Keratinocyte (primary cell): ENCODE measurements at regions not wholly inside any gene's neighbourhood (a gene's known extent, or its start where the extent isn't known, plus 50 kb on each side); places are given as distances from the start of the nearest gene placed in this dataset.

Experiments
- EZH2 ChIP-seq: IDR thresholded peaks from one replicate; pipeline ENCODE4 v1.6.1; 2012; ENCODE audit warnings: inconsistent platforms, mild to moderate bottlenecking, low read length, moderate library complexity
- TF ChIP-seq, protein P1 (sequence below), 3 experiments: IDR thresholded peaks in 1 of 3; conservative IDR thresholded peaks in 1 of 3; optimal IDR thresholded peaks in 1 of 3; 2 replicates in 2 of 3; 3 replicates in 1 of 3; pipeline versions ENCODE3 to v1.5.1; 2011; ENCODE audit warnings: low read length in 3 of 3, mild to moderate bottlenecking in 3 of 3, moderate library complexity in 2 of 3, control low read depth in 1 of 3, inconsistent platforms in 1 of 3; ENCODE audit not compliant: insufficient read depth in 2 of 3; ENCODE audit errors: extremely low read depth in 1 of 3

- TF ChIP-seq, protein P1, sequence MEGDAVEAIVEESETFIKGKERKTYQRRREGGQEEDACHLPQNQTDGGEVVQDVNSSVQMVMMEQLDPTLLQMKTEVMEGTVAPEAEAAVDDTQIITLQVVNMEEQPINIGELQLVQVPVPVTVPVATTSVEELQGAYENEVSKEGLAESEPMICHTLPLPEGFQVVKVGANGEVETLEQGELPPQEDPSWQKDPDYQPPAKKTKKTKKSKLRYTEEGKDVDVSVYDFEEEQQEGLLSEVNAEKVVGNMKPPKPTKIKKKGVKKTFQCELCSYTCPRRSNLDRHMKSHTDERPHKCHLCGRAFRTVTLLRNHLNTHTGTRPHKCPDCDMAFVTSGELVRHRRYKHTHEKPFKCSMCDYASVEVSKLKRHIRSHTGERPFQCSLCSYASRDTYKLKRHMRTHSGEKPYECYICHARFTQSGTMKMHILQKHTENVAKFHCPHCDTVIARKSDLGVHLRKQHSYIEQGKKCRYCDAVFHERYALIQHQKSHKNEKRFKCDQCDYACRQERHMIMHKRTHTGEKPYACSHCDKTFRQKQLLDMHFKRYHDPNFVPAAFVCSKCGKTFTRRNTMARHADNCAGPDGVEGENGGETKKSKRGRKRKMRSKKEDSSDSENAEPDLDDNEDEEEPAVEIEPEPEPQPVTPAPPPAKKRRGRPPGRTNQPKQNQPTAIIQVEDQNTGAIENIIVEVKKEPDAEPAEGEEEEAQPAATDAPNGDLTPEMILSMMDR (optimal IDR thresholded peaks at IDR 0.05 in 1 of 3, IDR thresholded peaks at IDR 0.05 in 1 of 3, conservative IDR thresholded peaks at IDR 0.05 in 1 of 3; ENCODE audit: extremely low read depth in 1 of 3, insufficient read depth in 2 of 3, low read length in 3 of 3): no peak
- TF ChIP-seq EZH2: no peak
These were observed 246.4 kb upstream of the TLE3 start for GRCh38 chr15:70343961-70344621.
